ENCODE measurements at regions not wholly inside any gene's neighbourhood (a gene's known extent, or its start where the extent isn't known, plus 50 kb on each side); places are given as distances from the start of the nearest gene placed in this dataset.

- no peak for TF ChIP-seq EZH2 (IDR thresholded peaks at IDR 0.05; ENCODE audit: low read length, unreplicated experiment)
- TF ChIP-seq CTCF (conservative IDR thresholded peaks at IDR 0.05; ENCODE audit: low read depth, low read length), result no peak
- TF ChIP-seq EZH2phosphoT487 (IDR thresholded peaks at IDR 0.05; ENCODE audit: borderline replicate concordance, low read length), result no peak
These were observed 151.6 kb upstream of the ARID2 start for GRCh38 chr12:45577844-45578399.

Data from PC-3 (cell line).